IMR-90 (cell line): ENCODE measurements at regions not wholly inside any gene's neighbourhood (a gene's known extent, or its start where the extent isn't known, plus 50 kb on each side); places are given as distances from the start of the nearest gene placed in this dataset.
A peak's percentile ranks its signal among the peaks of the same experiment; 100 is the strongest.

ENCODE experiments used
- ATAC-seq: fragments of 200-7000 bp; cut with Tn5 transposase; 2 replicates; pipeline ENCODE4 v1.9.1; 2020; ENCODE audit warnings: low read depth, mild to moderate bottlenecking, moderate library complexity
- BruUV-seq: library from RNA; stranded (reverse); fragments of 400-500 nt; replicated peaks from 2 replicates; lab custom pipeline; 2021; lab: Mats Ljungman, UMichigan
- CTCF ChIA-PET: fragments of 300-600 bp; formaldehyde crosslinking; extraction: SDS; loops from one replicate; lab custom pipeline; 2021; ENCODE audit warnings: antibody characterized with exemption; lab: Yijun Ruan, JAX
- POLR2A ChIA-PET: fragments of 300-600 bp; sonication (Branson Sonifier 250); formaldehyde crosslinking; loops from one replicate; lab custom pipeline; 2022; ENCODE audit warnings: antibody characterized with exemption; ENCODE audit not compliant: unreplicated experiment; lab: Charles Lee
- DNase-seq: peaks from one replicate; pipeline ENCODE4 v3.0.0; 2013
- H2AFZ ChIP-seq: replicated peaks from 2 replicates; pipeline ENCODE3; 2013; ENCODE audit warnings: low read length, mild to moderate bottlenecking; ENCODE audit not compliant: poor library complexity
- H2AK5ac ChIP-seq: 2 replicates; pipeline ENCODE4 v1.6.1; 2013; ENCODE audit warnings: low read depth, low read length, inconsistent platforms
- H2AK9ac ChIP-seq: replicated peaks from 2 replicates; pipeline ENCODE3; 2013; ENCODE audit warnings: mild to moderate bottlenecking, low read depth, low read length, moderate library complexity; ENCODE audit not compliant: poor library complexity
- H2BK120ac ChIP-seq: 2 replicates; pipeline ENCODE4 v1.6.1; 2013; ENCODE audit warnings: low read depth, low read length, inconsistent platforms
- H2BK15ac ChIP-seq: 3 replicates; pipeline ENCODE4 v1.6.1; 2013; ENCODE audit warnings: low read depth, low read length, inconsistent platforms
- H2BK20ac ChIP-seq: 2 replicates; pipeline ENCODE4 v1.6.1; 2013; ENCODE audit warnings: low read depth, mild to moderate bottlenecking, inconsistent platforms, low read length, moderate library complexity
- H2BK5ac ChIP-seq: 2 replicates; pipeline ENCODE4 v1.6.1; 2013; ENCODE audit warnings: mild to moderate bottlenecking, low read depth, low read length, inconsistent platforms; ENCODE audit not compliant: poor library complexity, severe bottlenecking
- H3K14ac ChIP-seq: replicated peaks from 2 replicates; pipeline ENCODE4 v1.6.1; 2013; ENCODE audit warnings: low read depth, low read length, inconsistent platforms
- H3K18ac ChIP-seq: 2 replicates; pipeline ENCODE4 v1.6.1; 2013; ENCODE audit warnings: low read depth, low read length, control low read depth
- H3K23ac ChIP-seq: 2 replicates; pipeline ENCODE4 v1.6.1; 2013; ENCODE audit warnings: low read depth, low read length, inconsistent platforms
- H3K27ac ChIP-seq: 2 replicates; pipeline ENCODE4 v1.5.1; 2013; ENCODE audit warnings: mild to moderate bottlenecking, control low read depth, low read length; ENCODE audit not compliant: insufficient read depth
- H3K27me3 ChIP-seq: 2 replicates; pipeline ENCODE4 v1.6.1; 2013; ENCODE audit warnings: low read length; ENCODE audit not compliant: control insufficient read depth, insufficient read depth
- H3K36me3 ChIP-seq: 2 replicates; pipeline ENCODE4 v1.6.1; 2013; ENCODE audit warnings: low read length, mixed read lengths; ENCODE audit not compliant: control insufficient read depth, insufficient read depth
- H3K4ac ChIP-seq: 2 replicates; pipeline ENCODE4 v1.6.1; 2013; ENCODE audit warnings: low read depth, low read length, inconsistent platforms
- H3K4me1 ChIP-seq: 2 replicates; pipeline ENCODE4 v1.6.1; 2013; ENCODE audit warnings: low read length, mixed read lengths; ENCODE audit not compliant: control insufficient read depth, insufficient read depth
- H3K4me2 ChIP-seq: 2 replicates; pipeline ENCODE4 v1.6.1; 2013; ENCODE audit warnings: low read depth, mild to moderate bottlenecking, control low read depth, low read length, moderate library complexity
- H3K4me3 ChIP-seq: 2 replicates; pipeline ENCODE4 v1.5.1; 2013; ENCODE audit warnings: low read depth, mild to moderate bottlenecking, control low read depth, low read length, moderate library complexity; ENCODE audit not compliant: insufficient read depth
- H3K56ac ChIP-seq: 2 replicates; pipeline ENCODE4 v1.6.1; 2013; ENCODE audit warnings: low read length, inconsistent platforms; ENCODE audit not compliant: insufficient read depth; ENCODE audit errors: extremely low read depth
- H3K79me1 ChIP-seq, 2 experiments: 2 replicates each; pipeline ENCODE4 v1.6.1; 2013; ENCODE audit warnings: low read length in 2 of 2, inconsistent platforms in 1 of 2, low read depth in 1 of 2
- H3K9ac ChIP-seq: 2 replicates; pipeline ENCODE4 v1.6.1; 2013; ENCODE audit warnings: low read depth, low read length, control low read depth
- H3K9me1 ChIP-seq: 2 replicates; pipeline ENCODE4 v1.6.1; 2013; ENCODE audit warnings: low read length, inconsistent platforms; ENCODE audit not compliant: insufficient read depth
- H3K9me3 ChIP-seq: 2 replicates; pipeline ENCODE4 v1.6.1; 2013; ENCODE audit warnings: low read length; ENCODE audit not compliant: control insufficient read depth, insufficient read depth
- H4K20me1 ChIP-seq: 2 replicates; pipeline ENCODE4 v1.6.1; 2013; ENCODE audit warnings: low read length, inconsistent platforms; ENCODE audit not compliant: insufficient read depth
- H4K5ac ChIP-seq: 2 replicates; pipeline ENCODE4 v1.6.1; 2013; ENCODE audit warnings: mild to moderate bottlenecking, low read depth, low read length, control low read depth
- H4K8ac ChIP-seq, 2 experiments: 2 replicates each; pipeline ENCODE4 v1.6.1; 2013; ENCODE audit warnings: low read depth in 2 of 2, low read length in 2 of 2, control low read depth in 1 of 2, inconsistent platforms in 1 of 2
- H4K91ac ChIP-seq: 2 replicates; pipeline ENCODE4 v1.6.1; 2013; ENCODE audit warnings: low read depth, low read length, inconsistent platforms; ENCODE audit not compliant: insufficient read depth
- BHLHE40 ChIP-seq: fragments of 150-350 bp; IDR thresholded peaks from 2 replicates; pipeline ENCODE4 v1.6.1; 2016; ENCODE audit warnings: mild to moderate bottlenecking, low read depth, low read length
- CEBPB ChIP-seq: IDR thresholded peaks from 2 replicates; pipeline ENCODE4 v1.6.1; 2012; ENCODE audit warnings: low read depth, low read length, improper control_type of control experiment
- CHD1 ChIP-seq: IDR thresholded peaks from 2 replicates; pipeline ENCODE4 v1.6.1; 2012; ENCODE audit warnings: low read depth, low read length, improper control_type of control experiment
- FOS ChIP-seq: fragments of 150-350 bp; IDR thresholded peaks from 2 replicates; pipeline ENCODE4 v1.6.1; 2016; ENCODE audit warnings: low read depth, low read length
- MAFK ChIP-seq: IDR thresholded peaks from 2 replicates; pipeline ENCODE4 v1.6.1; 2012; ENCODE audit warnings: low read depth, low read length, improper control_type of control experiment
- MAZ ChIP-seq: IDR thresholded peaks from 2 replicates; pipeline ENCODE4 v1.6.1; 2012; ENCODE audit warnings: low read depth, mild to moderate bottlenecking, low read length, improper control_type of control experiment, moderate library complexity, borderline replicate concordance
- MXI1 ChIP-seq: IDR thresholded peaks from 2 replicates; pipeline ENCODE4 v1.6.1; 2012; ENCODE audit warnings: low read depth, mild to moderate bottlenecking, low read length, moderate library complexity, borderline replicate concordance
- NFE2L2 ChIP-seq: fragments of 150-350 bp; IDR thresholded peaks from 2 replicates; pipeline ENCODE4 v1.6.1; 2016; ENCODE audit warnings: low read depth, mild to moderate bottlenecking, low read length
- POLR2A ChIP-seq: IDR thresholded peaks from 2 replicates; pipeline ENCODE4 v1.6.1; 2012; ENCODE audit warnings: mild to moderate bottlenecking, low read depth, low read length
- RAD21 ChIP-seq: IDR thresholded peaks from 2 replicates; pipeline ENCODE4 v1.6.1; 2012; ENCODE audit warnings: low read length, improper control_type of control experiment
- RCOR1 ChIP-seq: IDR thresholded peaks from 2 replicates; pipeline ENCODE4 v1.6.1; 2012; ENCODE audit warnings: mild to moderate bottlenecking, low read length, improper control_type of control experiment; ENCODE audit not compliant: insufficient replicate concordance
- RFX5 ChIP-seq: IDR thresholded peaks from 2 replicates; pipeline ENCODE4 v1.8.0; 2012; ENCODE audit warnings: low read depth, mild to moderate bottlenecking, low read length, moderate library complexity
- SMC3 ChIP-seq: fragments of 150-350 bp; IDR thresholded peaks from 2 replicates; pipeline ENCODE4 v1.6.1; 2016; ENCODE audit warnings: low read depth, mild to moderate bottlenecking, antibody characterized with exemption, low read length, moderate library complexity
- WGBS, 2 experiments: methylation state at CpG; one replicate each; pipeline versions ENCODE4 v1.1.5 to v1.1.7; 2013; ENCODE audit warnings: missing lambda C conversion rate in 2 of 2; ENCODE audit not compliant: insufficient read length in 1 of 2; ENCODE audit errors: extremely low coverage in 2 of 2; 5-methylcytosine and 5-hydroxymethylcytosine counted together
- dilution Hi-C: fragments of 300-500 bp; cut with HindIII; formaldehyde crosslinking; loops from one replicate; pipeline ENCODE4 v1.14.3; 2018; ENCODE audit warnings: low sequenced_read_pairs; ENCODE audit not compliant: unreplicated experiment
- in situ Hi-C: fragments of 300-500 bp; cut with MboI; formaldehyde crosslinking; loops from 3 replicates; pipeline ENCODE4 v1.14.3; 2019; ENCODE audit warnings: low sequenced_read_pairs, inconsistent platforms, mixed read lengths
- intact Hi-C: fragments of 100-400 bp; cut with micrococcal nuclease; formaldehyde crosslinking; loops from 2 replicates; pipeline ENCODE4 v1.10.0; 2022
- TF ChIP-seq, protein P1 (sequence below): conservative IDR thresholded peaks from 2 replicates; pipeline ENCODE4 v1.5.1; 2012; ENCODE audit warnings: mild to moderate bottlenecking, low read depth, low read length, improper control_type of control experiment
- TF ChIP-seq, protein P2 (sequence below): fragments of 150-350 bp; IDR thresholded peaks from 2 replicates; pipeline ENCODE4 v1.6.1; 2016; ENCODE audit warnings: low read depth, mild to moderate bottlenecking, low read length, moderate library complexity, borderline replicate concordance
- TF ChIP-seq, protein P3 (sequence below): fragments of 150-350 bp; IDR thresholded peaks from 2 replicates; pipeline ENCODE4 v1.6.1; 2017; ENCODE audit warnings: mild to moderate bottlenecking, antibody characterized with exemption, low read length, low read depth

DNA sequence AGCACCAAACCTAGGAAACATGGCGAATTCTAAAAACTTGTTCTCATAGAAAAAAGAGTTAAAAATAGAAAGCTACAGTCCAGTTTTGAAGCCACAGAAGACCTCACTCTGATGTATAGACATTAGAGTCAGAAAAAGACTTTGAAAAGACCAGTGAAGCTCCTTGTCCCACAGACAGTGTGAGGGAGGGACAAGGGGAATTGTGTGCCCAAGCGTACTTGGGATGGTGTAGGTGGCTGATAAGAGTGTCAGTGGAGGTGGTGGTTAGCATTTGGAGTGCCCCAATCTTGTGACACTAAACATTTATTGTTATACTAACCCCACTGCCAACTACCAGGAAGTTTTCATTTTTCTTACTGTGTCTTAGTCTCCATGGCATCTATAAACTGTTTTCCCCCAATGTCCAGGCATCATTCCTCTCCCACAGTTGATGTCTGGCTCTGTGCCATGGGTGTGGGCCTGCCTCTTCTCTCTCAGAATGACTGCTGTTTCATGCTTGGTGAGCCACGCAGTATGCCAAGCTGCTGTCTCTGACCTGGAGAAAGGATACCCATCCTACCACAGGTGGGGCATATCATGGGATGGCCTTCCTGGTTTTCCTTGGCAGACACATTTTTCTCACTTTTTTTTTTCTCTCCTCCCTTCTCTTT, 161.4 kb downstream of the RPIA start:
- WGBS, 2 experiments: 71% methylated on average over 1 of the region's 3 CpGs; no CpG with 5 or more reads in 1 of the 2 experiments
- no peak overlapping the region for H3K9ac ChIP-seq
- no peaks in the 10 kb centered on the region for H3K79me1 ChIP-seq
- dilution Hi-C loops: no loop called here
- no peak overlapping the region for H3K27ac ChIP-seq
- no peaks in the 10 kb centered on the region for H4K20me1 ChIP-seq
- H4K8ac ChIP-seq: no peak overlapping the region
- in situ Hi-C loops: no loop called here
- H2AFZ ChIP-seq: peak overlapping the region; percentile 57
- DNase-seq (no peak), ATAC-seq (no peak)
- H3K4me3 ChIP-seq: no peak overlapping the region
- no peaks in the 10 kb centered on the region for H3K9me3 ChIP-seq
- H3K56ac ChIP-seq: no peak overlapping the region
- H2AK9ac ChIP-seq: peak overlapping the region; percentile 28
- no peak overlapping the region for H2BK120ac ChIP-seq
- intact Hi-C loops: no loop called here
- H2AK5ac ChIP-seq: no peak overlapping the region
- no TSS peak for BruUV-seq
- H4K5ac ChIP-seq: no peak overlapping the region
- POLR2A ChIA-PET: no interaction called here
- H3K4me2 ChIP-seq: no peak overlapping the region
- H3K4ac ChIP-seq: no peak overlapping the region
- H3K23ac ChIP-seq: no peak overlapping the region
- H2BK15ac ChIP-seq: no peak overlapping the region
- TF ChIP-seq BHLHE40: no peak
- TF ChIP-seq, protein P1, sequence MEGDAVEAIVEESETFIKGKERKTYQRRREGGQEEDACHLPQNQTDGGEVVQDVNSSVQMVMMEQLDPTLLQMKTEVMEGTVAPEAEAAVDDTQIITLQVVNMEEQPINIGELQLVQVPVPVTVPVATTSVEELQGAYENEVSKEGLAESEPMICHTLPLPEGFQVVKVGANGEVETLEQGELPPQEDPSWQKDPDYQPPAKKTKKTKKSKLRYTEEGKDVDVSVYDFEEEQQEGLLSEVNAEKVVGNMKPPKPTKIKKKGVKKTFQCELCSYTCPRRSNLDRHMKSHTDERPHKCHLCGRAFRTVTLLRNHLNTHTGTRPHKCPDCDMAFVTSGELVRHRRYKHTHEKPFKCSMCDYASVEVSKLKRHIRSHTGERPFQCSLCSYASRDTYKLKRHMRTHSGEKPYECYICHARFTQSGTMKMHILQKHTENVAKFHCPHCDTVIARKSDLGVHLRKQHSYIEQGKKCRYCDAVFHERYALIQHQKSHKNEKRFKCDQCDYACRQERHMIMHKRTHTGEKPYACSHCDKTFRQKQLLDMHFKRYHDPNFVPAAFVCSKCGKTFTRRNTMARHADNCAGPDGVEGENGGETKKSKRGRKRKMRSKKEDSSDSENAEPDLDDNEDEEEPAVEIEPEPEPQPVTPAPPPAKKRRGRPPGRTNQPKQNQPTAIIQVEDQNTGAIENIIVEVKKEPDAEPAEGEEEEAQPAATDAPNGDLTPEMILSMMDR: no peak
- TF ChIP-seq RAD21: no peak
- TF ChIP-seq POLR2A: no peak
- TF ChIP-seq SMC3: no peak
- TF ChIP-seq CHD1: no peak
- TF ChIP-seq NFE2L2: no peak
- TF ChIP-seq CEBPB: no peak
- TF ChIP-seq RCOR1: no peak
- TF ChIP-seq RFX5: no peak
- TF ChIP-seq MAZ: no peak
- TF ChIP-seq, protein P2, sequence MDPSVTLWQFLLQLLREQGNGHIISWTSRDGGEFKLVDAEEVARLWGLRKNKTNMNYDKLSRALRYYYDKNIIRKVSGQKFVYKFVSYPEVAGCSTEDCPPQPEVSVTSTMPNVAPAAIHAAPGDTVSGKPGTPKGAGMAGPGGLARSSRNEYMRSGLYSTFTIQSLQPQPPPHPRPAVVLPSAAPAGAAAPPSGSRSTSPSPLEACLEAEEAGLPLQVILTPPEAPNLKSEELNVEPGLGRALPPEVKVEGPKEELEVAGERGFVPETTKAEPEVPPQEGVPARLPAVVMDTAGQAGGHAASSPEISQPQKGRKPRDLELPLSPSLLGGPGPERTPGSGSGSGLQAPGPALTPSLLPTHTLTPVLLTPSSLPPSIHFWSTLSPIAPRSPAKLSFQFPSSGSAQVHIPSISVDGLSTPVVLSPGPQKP: no peak
- TF ChIP-seq MXI1: no peak
- TF ChIP-seq, protein P3, sequence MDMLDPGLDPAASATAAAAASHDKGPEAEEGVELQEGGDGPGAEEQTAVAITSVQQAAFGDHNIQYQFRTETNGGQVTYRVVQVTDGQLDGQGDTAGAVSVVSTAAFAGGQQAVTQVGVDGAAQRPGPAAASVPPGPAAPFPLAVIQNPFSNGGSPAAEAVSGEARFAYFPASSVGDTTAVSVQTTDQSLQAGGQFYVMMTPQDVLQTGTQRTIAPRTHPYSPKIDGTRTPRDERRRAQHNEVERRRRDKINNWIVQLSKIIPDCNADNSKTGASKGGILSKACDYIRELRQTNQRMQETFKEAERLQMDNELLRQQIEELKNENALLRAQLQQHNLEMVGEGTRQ: no peak
- TF ChIP-seq FOS: no peak
- TF ChIP-seq MAFK: no peak
- H4K91ac ChIP-seq: no peak overlapping the region
- H3K18ac ChIP-seq: no peak overlapping the region
- H3K9me1 ChIP-seq: no peaks in the 10 kb centered on the region
- CTCF ChIA-PET: interaction anchor here (1.3 kb wide), 1 partner anchor 27 kb away, joined by 3 read pairs; no protein-coding TSS in a partner anchor
- no peak overlapping the region for H2BK20ac ChIP-seq
- no peaks in the 10 kb centered on the region for H3K27me3 ChIP-seq
- H2BK5ac ChIP-seq: no peak overlapping the region
- no peaks in the 10 kb centered on the region for H3K36me3 ChIP-seq
- H3K14ac ChIP-seq: no peak overlapping the region
- H3K4me1 ChIP-seq: no peaks in the 10 kb centered on the region
